ENCODE measurements at regions not wholly inside any gene's neighbourhood (a gene's known extent, or its start where the extent isn't known, plus 50 kb on each side); places are given as distances from the start of the nearest gene placed in this dataset.
"Not testable (repeated sequence)": the region's sequence is repeated elsewhere in the genome, so short reads cannot be mapped to it uniquely, and the experiment has no call there.

- TF ChIP-seq CTCF (IDR thresholded peaks at IDR 0.05 in 4 of 5, conservative IDR thresholded peaks at IDR 0.05 in 1 of 5); POLR2A (IDR thresholded peaks at IDR 0.05): not testable (repeated sequence)
Observed at GRCh38 chr2:167814482-167814880, 432.9 kb downstream of the STK39 start.

Data from gastrocnemius medialis (tissue), 4 donors.